Raji (cell line): ENCODE measurements at regions not wholly inside any gene's neighbourhood (a gene's known extent, or its start where the extent isn't known, plus 50 kb on each side); places are given as distances from the start of the nearest gene placed in this dataset.

Experiments used
- POLR2A ChIP-seq: IDR thresholded peaks from 2 replicates; pipeline ENCODE4 v1.6.1; 2011; ENCODE audit warnings: low read depth, low read length, control low read depth; ENCODE audit not compliant: insufficient read depth

GRCh38 chr1:87600854-87601253 is 272.2 kb downstream of the LMO4 start:
- TF ChIP-seq POLR2A, result no peak

GRCh38 chr1:87603626-87604025 is 274.9 kb downstream of the LMO4 start:
- no peak for TF ChIP-seq POLR2A

- no peak for TF ChIP-seq POLR2A
Measured at GRCh38 chr1:87612956-87613355, 284.3 kb downstream of the LMO4 start.

- no peak for TF ChIP-seq POLR2A
Measured at GRCh38 chr1:87615491-87615890, 286.8 kb downstream of the LMO4 start.

GRCh38 chr1:87615901-87616300 is 287.2 kb downstream of the LMO4 start:
- TF ChIP-seq POLR2A, result no peak

GRCh38 chr1:87620807-87621206 is 292.1 kb downstream of the LMO4 start:
- no peak for TF ChIP-seq POLR2A

GRCh38 chr1:87629673-87630072 is 301.0 kb downstream of the LMO4 start:
- no peak for TF ChIP-seq POLR2A

- no peak for TF ChIP-seq POLR2A
Measured at GRCh38 chr1:87632232-87632631, 303.6 kb downstream of the LMO4 start.

GRCh38 chr1:87636198-87636892 is 307.7 kb downstream of the LMO4 start:
- TF ChIP-seq POLR2A, result no peak

- no peak for TF ChIP-seq POLR2A
Measured at GRCh38 chr1:87638636-87639035, 310.0 kb downstream of the LMO4 start.

- TF ChIP-seq POLR2A, result no peak
Measured at GRCh38 chr1:87641996-87642395, 313.3 kb downstream of the LMO4 start.

- no peak for TF ChIP-seq POLR2A
Measured at GRCh38 chr1:87642581-87643221, 314.0 kb downstream of the LMO4 start.

GRCh38 chr1:87644033-87644578 is 315.4 kb downstream of the LMO4 start:
- no peak for TF ChIP-seq POLR2A

GRCh38 chr1:87644579-87645190 is 316.0 kb downstream of the LMO4 start:
- no peak for TF ChIP-seq POLR2A

- no peak for TF ChIP-seq POLR2A
Measured at GRCh38 chr1:87647430-87648177, 318.9 kb downstream of the LMO4 start.
